CD14-positive monocyte (primary cell): ENCODE measurements at regions not wholly inside any gene's neighbourhood (a gene's known extent, or its start where the extent isn't known, plus 50 kb on each side); places are given as distances from the start of the nearest gene placed in this dataset.

ENCODE experiments used
- DNase-seq, 3 donors: peaks; one replicate each; pipeline ENCODE4 v3.0.0-alpha.2; 2011 to 2022
- H2AFZ ChIP-seq: 2 replicates; pipeline ENCODE4 v1.6.0; 2012; ENCODE audit warnings: mild to moderate bottlenecking, low read depth, low read length, inconsistent platforms; ENCODE audit not compliant: insufficient read depth, poor library complexity, severe bottlenecking
- H3K27ac ChIP-seq, 2 donors: 1 replicate in 1 of 2; 2 replicates in 1 of 2; pipeline ENCODE4 v1.5.1; 2012 to 2013; ENCODE audit warnings: low read length in 2 of 2, control low read depth in 1 of 2, inconsistent platforms in 1 of 2, low read depth in 1 of 2, mild to moderate bottlenecking in 1 of 2
- H3K27me3 ChIP-seq, 2 donors: one replicate each; pipeline versions ENCODE4 v1.6.0 to v1.6.1; 2011 to 2013; ENCODE audit warnings: low read length in 2 of 2; ENCODE audit not compliant: control insufficient read depth in 2 of 2, insufficient read depth in 2 of 2
- H3K36me3 ChIP-seq, 2 donors: replicated peaks in 1 of 2; 1 replicate in 1 of 2; 2 replicates in 1 of 2; pipeline versions ENCODE4 v1.5.1 to v1.6.1; 2012 to 2013; ENCODE audit warnings: low read length in 2 of 2, control low read depth in 1 of 2, inconsistent platforms in 1 of 2, mild to moderate bottlenecking in 1 of 2; ENCODE audit not compliant: insufficient read depth in 2 of 2, control insufficient read depth in 1 of 2
- H3K4me1 ChIP-seq, 2 donors: 1 replicate in 1 of 2; 2 replicates in 1 of 2; pipeline versions ENCODE4 v1.5.1 to v1.6.1; 2012 to 2013; ENCODE audit warnings: low read length in 2 of 2, control low read depth in 1 of 2, inconsistent platforms in 1 of 2, mild to moderate bottlenecking in 1 of 2, moderate library complexity in 1 of 2; ENCODE audit not compliant: insufficient read depth in 2 of 2, control insufficient read depth in 1 of 2
- H3K4me2 ChIP-seq: replicated peaks from 2 replicates; pipeline ENCODE3; 2012; ENCODE audit warnings: low read length, moderate library complexity, mild to moderate bottlenecking; ENCODE audit not compliant: poor library complexity, severe bottlenecking; ENCODE audit errors: extremely low read depth
- H3K4me3 ChIP-seq, 3 experiments: fragments of 200-600 bp in 1 of 3; sonication (generic) in 1 of 3; replicated peaks in 1 of 3; 1 replicate in 2 of 3; 2 replicates in 1 of 3; pipeline ENCODE4 v1.5.1; 2011 to 2013; ENCODE audit warnings: low read length in 3 of 3, mild to moderate bottlenecking in 3 of 3, control low read depth in 2 of 3, low read depth in 2 of 3, inconsistent platforms in 1 of 3, moderate library complexity in 1 of 3
- H3K79me2 ChIP-seq: 2 replicates; pipeline ENCODE4 v1.6.0; 2012; ENCODE audit warnings: mild to moderate bottlenecking, control low read depth, inconsistent platforms, low read length, moderate library complexity; ENCODE audit not compliant: insufficient read depth
- H3K9ac ChIP-seq: 2 replicates; pipeline ENCODE4 v1.6.0; 2017; ENCODE audit warnings: low read length, mild to moderate bottlenecking; ENCODE audit not compliant: insufficient read depth, poor library complexity, severe bottlenecking
- H3K9me3 ChIP-seq, 2 donors: replicated peaks in 1 of 2; 1 replicate in 1 of 2; 2 replicates in 1 of 2; pipeline versions ENCODE4 v1.5.1 to v1.6.1; 2012 to 2013; ENCODE audit warnings: low read length in 2 of 2, control low read depth in 1 of 2; ENCODE audit not compliant: control insufficient read depth in 1 of 2, insufficient read depth in 1 of 2
- H4K20me1 ChIP-seq: 2 replicates; pipeline ENCODE4 v1.6.0; 2012; ENCODE audit warnings: mild to moderate bottlenecking, low read length, control low read depth, moderate library complexity; ENCODE audit not compliant: insufficient read depth
- H3K27ac Mint-ChIP-seq, 7 donors: one replicate each; pipeline ENCODE4 v1.8.0; 2020; ENCODE audit warnings: mild to moderate bottlenecking in 7 of 7, mixed read lengths in 7 of 7, moderate library complexity in 6 of 7, inconsistent platforms in 2 of 7
- H3K27me3 Mint-ChIP-seq, 3 donors: one replicate each; pipeline ENCODE4 v1.8.0; 2021 to 2022; ENCODE audit warnings: low read depth in 3 of 3, mild to moderate bottlenecking in 3 of 3, mixed read lengths in 3 of 3, moderate library complexity in 3 of 3, inconsistent platforms in 1 of 3
- H3K36me3 Mint-ChIP-seq, 2 donors: one replicate each; pipeline ENCODE4 v1.8.0; 2020; ENCODE audit warnings: mixed read lengths in 2 of 2, inconsistent platforms in 1 of 2, mild to moderate bottlenecking in 1 of 2
- H3K4me1 Mint-ChIP-seq: one replicate; pipeline ENCODE4 v1.8.0; 2020; ENCODE audit warnings: mild to moderate bottlenecking, mixed read lengths
- H3K4me3 Mint-ChIP-seq, 2 donors: one replicate each; pipeline ENCODE4 v1.8.0; 2020; ENCODE audit warnings: mild to moderate bottlenecking in 2 of 2, mixed read lengths in 2 of 2, moderate library complexity in 1 of 2
- H3K9me3 Mint-ChIP-seq, 7 donors: one replicate each; pipeline ENCODE4 v1.8.0; 2020 to 2022; ENCODE audit warnings: mixed read lengths in 7 of 7, mild to moderate bottlenecking in 6 of 7, moderate library complexity in 6 of 7, inconsistent platforms in 2 of 7
- CTCF ChIP-seq: fragments of 200-600 bp; IDR thresholded peaks from one replicate; pipeline ENCODE4 v1.8.0; 2022; ENCODE audit warnings: antibody characterized with exemption, mild to moderate bottlenecking
- WGBS: methylation state at CpG from one replicate; pipeline ENCODE4 v1.1.5; 2013; ENCODE audit warnings: missing lambda C conversion rate; ENCODE audit not compliant: insufficient coverage; 5-methylcytosine and 5-hydroxymethylcytosine counted together
- intact Hi-C, 2 donors: fragments of 100-400 bp; cut with micrococcal nuclease; formaldehyde crosslinking; loops; one replicate each; pipeline versions ENCODE4 v1.15.0 to v1.15.1; 2023

DNA sequence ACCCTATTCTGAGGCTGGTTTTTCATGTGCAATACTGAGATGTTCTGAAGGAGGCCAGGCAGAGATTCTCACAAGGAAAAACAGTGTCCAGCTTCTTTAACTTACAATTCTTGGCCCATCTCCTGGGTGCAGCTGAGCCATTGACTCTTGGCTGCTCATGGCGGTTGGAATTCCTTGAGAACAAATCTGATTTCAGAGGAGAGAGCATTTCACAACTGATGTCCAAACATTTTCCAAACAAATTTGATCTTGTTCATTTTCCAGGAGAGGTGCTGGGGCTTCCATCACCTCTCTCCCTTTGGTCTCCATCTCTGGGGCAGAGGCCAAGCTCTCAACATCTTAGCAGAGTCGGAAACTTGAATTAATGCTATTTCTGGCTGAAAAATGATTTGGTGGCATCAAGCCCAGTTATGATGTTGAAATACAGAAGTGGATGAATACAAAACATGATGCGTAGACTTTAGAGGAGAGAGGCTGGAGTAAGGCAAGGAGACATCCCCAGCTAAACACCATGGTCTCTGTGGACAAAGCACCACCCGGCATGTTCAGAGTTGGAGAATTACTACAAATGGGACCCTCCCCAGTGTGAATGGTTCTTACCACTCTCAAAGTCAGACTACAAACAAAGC lies 593.0 kb downstream of the VRK1 start:
- Mint-ChIP-seq H3K4me1 (no peaks in the 10 kb centered on the region), H3K27me3 (peaks cover 0 to 3% (median 2%) of the 10 kb centered on the region in 3 donors), H3K27ac (no peak overlapping the region), H3K9me3 (peaks cover 0 to 3% (median 0%) of the 10 kb centered on the region in 7 donors), H3K4me3 (no peak overlapping the region), H3K36me3 (no peaks in the 10 kb centered on the region)
- Histone ChIP-seq H3K79me2 (no peaks in the 10 kb centered on the region), H3K4me2 (no peak overlapping the region), H3K4me1 (no peaks in the 10 kb centered on the region), H3K4me3 (no peak overlapping the region), H3K9ac (no peak overlapping the region), H3K27me3 (no peaks in the 10 kb centered on the region), H3K27ac (no peak overlapping the region), H2AFZ (no peak overlapping the region), H4K20me1 (no peaks in the 10 kb centered on the region), H3K9me3 (no peaks in the 10 kb centered on the region), H3K36me3 (no peaks in the 10 kb centered on the region)
- no peak for DNase-seq
- WGBS, result 100% methylated on average over 3 of the region's 4 CpGs
- no peak for TF ChIP-seq CTCF
- intact Hi-C loops, result no loop called here

DNA sequence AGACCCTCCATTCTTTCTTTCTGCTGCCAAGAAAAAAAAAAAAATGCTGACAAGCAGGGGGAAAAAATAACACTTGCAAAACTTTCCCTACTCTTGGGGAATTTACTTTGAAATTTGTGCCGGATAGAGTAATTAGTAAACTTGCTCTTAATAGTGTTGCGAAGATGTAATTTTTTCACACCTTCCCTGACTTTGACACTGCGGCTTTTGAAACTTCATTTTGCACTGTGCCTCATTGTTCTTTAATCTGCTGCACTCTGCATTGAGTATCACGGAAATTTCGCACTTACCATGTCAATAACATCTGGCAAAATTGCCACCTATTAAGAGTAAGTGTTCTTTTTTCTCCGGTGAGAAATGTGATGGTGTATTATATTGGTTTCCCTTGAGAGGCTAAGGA lies 596.1 kb downstream of the VRK1 start:
- Mint-ChIP-seq H3K36me3 (no peaks in the 10 kb centered on the region), H3K27me3 (peaks cover 1 to 2% (median 1%) of the 10 kb centered on the region in 3 donors), H3K9me3 (peaks cover 0 to 3% (median 0%) of the 10 kb centered on the region in 7 donors), H3K4me1 (no peaks in the 10 kb centered on the region), H3K4me3 (no peak overlapping the region), H3K27ac (no peak overlapping the region)
- no CpG with 5 or more reads among the region's 6 CpGs for WGBS
- intact Hi-C loops, result no loop called here
- no peak for DNase-seq
- Histone ChIP-seq H3K4me2 (no peak overlapping the region), H3K4me1 (no peaks in the 10 kb centered on the region), H3K9me3 (no peaks in the 10 kb centered on the region), H4K20me1 (no peaks in the 10 kb centered on the region), H3K9ac (no peak overlapping the region), H3K27ac (no peak overlapping the region), H2AFZ (no peak overlapping the region), H3K36me3 (no peaks in the 10 kb centered on the region), H3K4me3 (no peak overlapping the region), H3K79me2 (no peaks in the 10 kb centered on the region), H3K27me3 (no peaks in the 10 kb centered on the region)
- no peak for TF ChIP-seq CTCF
